ENCODE measurements at regions not wholly inside any gene's neighbourhood (a gene's known extent, or its start where the extent isn't known, plus 50 kb on each side); places are given as distances from the start of the nearest gene placed in this dataset.

GRCh38 chr9:26725573-26725972 lies 167.0 kb downstream of the CAAP1 start:
- DNase-seq (ENCODE audit: extremely low spot score in 2 of 2): no peak
- intact Hi-C loops (cut with DNase I): no loop called here
- H3K4me1 ChIP-seq: no peaks in the 10 kb centered on the region
- no peaks in the 10 kb centered on the region for H3K27me3 ChIP-seq
- TF ChIP-seq POLR2AphosphoS5 (IDR thresholded peaks at IDR 0.05; ENCODE audit: insufficient read depth in 1 of 2, low read depth in 1 of 2) (no peak), CTCF (IDR thresholded peaks at IDR 0.05) (no peak), POLR2A (IDR thresholded peaks at IDR 0.05) (no peak)
- H3K36me3 ChIP-seq: no peaks in the 10 kb centered on the region
- H3K9me3 ChIP-seq: no peaks in the 10 kb centered on the region
- H3K4me3 ChIP-seq: no peak overlapping the region
- no peak overlapping the region for H3K27ac ChIP-seq

GRCh38 chr9:26723486-26723885 lies 169.1 kb downstream of the CAAP1 start:
- no peak overlapping the region for H3K4me3 ChIP-seq
- TF ChIP-seq CTCF (IDR thresholded peaks at IDR 0.05) (no peak), POLR2A (IDR thresholded peaks at IDR 0.05) (no peak), POLR2AphosphoS5 (IDR thresholded peaks at IDR 0.05; ENCODE audit: insufficient read depth in 1 of 2, low read depth in 1 of 2) (no peak)
- no peaks in the 10 kb centered on the region for H3K27me3 ChIP-seq
- no peak for DNase-seq (ENCODE audit: extremely low spot score in 2 of 2)
- intact Hi-C loops (cut with DNase I): no loop called here
- no peaks in the 10 kb centered on the region for H3K9me3 ChIP-seq
- H3K4me1 ChIP-seq: no peaks in the 10 kb centered on the region
- H3K27ac ChIP-seq: no peak overlapping the region
- H3K36me3 ChIP-seq: no peaks in the 10 kb centered on the region

GRCh38 chr9:26722755-26723154 lies 169.8 kb downstream of the CAAP1 start:
- no peak overlapping the region for H3K27ac ChIP-seq
- intact Hi-C loops (cut with DNase I): no loop called here
- no peaks in the 10 kb centered on the region for H3K9me3 ChIP-seq

GRCh38 chr9:26710008-26710407 lies 182.6 kb downstream of the CAAP1 start:
- intact Hi-C loops (cut with DNase I): no loop called here
- H3K27ac ChIP-seq: no peak overlapping the region
- TF ChIP-seq POLR2AphosphoS5 (IDR thresholded peaks at IDR 0.05; ENCODE audit: insufficient read depth in 1 of 2, low read depth in 1 of 2) (no peak), CTCF (IDR thresholded peaks at IDR 0.05) (no peak), POLR2A (IDR thresholded peaks at IDR 0.05) (no peak)

More at GRCh38 chr9:26722755-26723154, 169.8 kb downstream of the CAAP1 start:
- no peak for DNase-seq (ENCODE audit: extremely low spot score in 2 of 2)
- TF ChIP-seq POLR2A (IDR thresholded peaks at IDR 0.05): no peak
- no peak for TF ChIP-seq CTCF (IDR thresholded peaks at IDR 0.05)
- TF ChIP-seq POLR2AphosphoS5 (IDR thresholded peaks at IDR 0.05; ENCODE audit: insufficient read depth in 1 of 2, low read depth in 1 of 2): no peak
- Histone ChIP-seq H3K36me3 (no peaks in the 10 kb centered on the region), H3K4me3 (no peak overlapping the region), H3K27me3 (no peaks in the 10 kb centered on the region), H3K4me1 (no peaks in the 10 kb centered on the region)

GRCh38 chr9:26706223-26706622 lies 186.4 kb downstream of the CAAP1 start:
- no peaks in the 10 kb centered on the region for H3K36me3 ChIP-seq
- H3K4me3 ChIP-seq: no peak overlapping the region
- no peaks in the 10 kb centered on the region for H3K9me3 ChIP-seq
- H3K27me3 ChIP-seq: no peaks in the 10 kb centered on the region
- no peak for TF ChIP-seq POLR2AphosphoS5 (IDR thresholded peaks at IDR 0.05; ENCODE audit: insufficient read depth in 1 of 2, low read depth in 1 of 2)
- TF ChIP-seq CTCF (IDR thresholded peaks at IDR 0.05): no peak
- no peak for TF ChIP-seq POLR2A (IDR thresholded peaks at IDR 0.05)
- no peak for DNase-seq (ENCODE audit: extremely low spot score in 2 of 2)
- H3K4me1 ChIP-seq: no peaks in the 10 kb centered on the region
- intact Hi-C loops (cut with DNase I): no loop called here
- no peak overlapping the region for H3K27ac ChIP-seq

More at GRCh38 chr9:26710008-26710407, 182.6 kb downstream of the CAAP1 start:
- H3K36me3 ChIP-seq: no peaks in the 10 kb centered on the region
- H3K9me3 ChIP-seq: no peaks in the 10 kb centered on the region
- no peak overlapping the region for H3K4me3 ChIP-seq
- no peaks in the 10 kb centered on the region for H3K4me1 ChIP-seq
- no peaks in the 10 kb centered on the region for H3K27me3 ChIP-seq
- DNase-seq (ENCODE audit: extremely low spot score in 2 of 2): no peak
